ENCODE measurements at regions not wholly inside any gene's neighbourhood (a gene's known extent, or its start where the extent isn't known, plus 50 kb on each side); places are given as distances from the start of the nearest gene placed in this dataset.

DNA sequence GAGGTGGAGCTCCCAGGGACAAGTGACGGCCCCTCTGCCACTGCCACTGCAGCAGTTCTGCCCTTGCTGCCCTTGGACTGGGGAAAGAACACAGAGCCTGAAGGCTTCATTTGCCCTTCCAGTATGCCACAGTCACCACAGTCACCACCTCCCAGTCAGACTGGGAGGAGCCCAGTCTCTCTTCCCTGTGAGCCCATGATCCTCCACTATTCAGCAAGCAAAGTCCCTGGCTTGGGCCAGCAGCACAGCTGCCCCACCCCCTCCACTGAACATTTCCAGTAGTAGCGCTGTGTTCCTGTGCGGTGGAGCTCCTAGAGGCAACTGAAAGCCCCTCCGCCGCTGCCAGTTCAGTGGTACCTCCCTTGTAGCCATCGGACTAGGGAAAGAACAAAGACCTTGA lies 329.4 kb downstream of the MAN2A1 start (continued):
- TF ChIP-seq, protein P1, sequence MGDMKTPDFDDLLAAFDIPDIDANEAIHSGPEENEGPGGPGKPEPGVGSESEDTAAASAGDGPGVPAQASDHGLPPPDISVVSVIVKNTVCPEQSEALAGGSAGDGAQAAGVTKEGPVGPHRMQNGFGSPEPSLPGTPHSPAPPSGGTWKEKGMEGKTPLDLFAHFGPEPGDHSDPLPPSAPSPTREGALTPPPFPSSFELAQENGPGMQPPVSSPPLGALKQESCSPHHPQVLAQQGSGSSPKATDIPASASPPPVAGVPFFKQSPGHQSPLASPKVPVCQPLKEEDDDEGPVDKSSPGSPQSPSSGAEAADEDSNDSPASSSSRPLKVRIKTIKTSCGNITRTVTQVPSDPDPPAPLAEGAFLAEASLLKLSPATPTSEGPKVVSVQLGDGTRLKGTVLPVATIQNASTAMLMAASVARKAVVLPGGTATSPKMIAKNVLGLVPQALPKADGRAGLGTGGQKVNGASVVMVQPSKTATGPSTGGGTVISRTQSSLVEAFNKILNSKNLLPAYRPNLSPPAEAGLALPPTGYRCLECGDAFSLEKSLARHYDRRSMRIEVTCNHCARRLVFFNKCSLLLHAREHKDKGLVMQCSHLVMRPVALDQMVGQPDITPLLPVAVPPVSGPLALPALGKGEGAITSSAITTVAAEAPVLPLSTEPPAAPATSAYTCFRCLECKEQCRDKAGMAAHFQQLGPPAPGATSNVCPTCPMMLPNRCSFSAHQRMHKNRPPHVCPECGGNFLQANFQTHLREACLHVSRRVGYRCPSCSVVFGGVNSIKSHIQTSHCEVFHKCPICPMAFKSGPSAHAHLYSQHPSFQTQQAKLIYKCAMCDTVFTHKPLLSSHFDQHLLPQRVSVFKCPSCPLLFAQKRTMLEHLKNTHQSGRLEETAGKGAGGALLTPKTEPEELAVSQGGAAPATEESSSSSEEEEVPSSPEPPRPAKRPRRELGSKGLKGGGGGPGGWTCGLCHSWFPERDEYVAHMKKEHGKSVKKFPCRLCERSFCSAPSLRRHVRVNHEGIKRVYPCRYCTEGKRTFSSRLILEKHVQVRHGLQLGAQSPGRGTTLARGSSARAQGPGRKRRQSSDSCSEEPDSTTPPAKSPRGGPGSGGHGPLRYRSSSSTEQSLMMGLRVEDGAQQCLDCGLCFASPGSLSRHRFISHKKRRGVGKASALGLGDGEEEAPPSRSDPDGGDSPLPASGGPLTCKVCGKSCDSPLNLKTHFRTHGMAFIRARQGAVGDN (IDR thresholded peaks at IDR 0.05) = no peak
- TF ChIP-seq, protein P2, sequence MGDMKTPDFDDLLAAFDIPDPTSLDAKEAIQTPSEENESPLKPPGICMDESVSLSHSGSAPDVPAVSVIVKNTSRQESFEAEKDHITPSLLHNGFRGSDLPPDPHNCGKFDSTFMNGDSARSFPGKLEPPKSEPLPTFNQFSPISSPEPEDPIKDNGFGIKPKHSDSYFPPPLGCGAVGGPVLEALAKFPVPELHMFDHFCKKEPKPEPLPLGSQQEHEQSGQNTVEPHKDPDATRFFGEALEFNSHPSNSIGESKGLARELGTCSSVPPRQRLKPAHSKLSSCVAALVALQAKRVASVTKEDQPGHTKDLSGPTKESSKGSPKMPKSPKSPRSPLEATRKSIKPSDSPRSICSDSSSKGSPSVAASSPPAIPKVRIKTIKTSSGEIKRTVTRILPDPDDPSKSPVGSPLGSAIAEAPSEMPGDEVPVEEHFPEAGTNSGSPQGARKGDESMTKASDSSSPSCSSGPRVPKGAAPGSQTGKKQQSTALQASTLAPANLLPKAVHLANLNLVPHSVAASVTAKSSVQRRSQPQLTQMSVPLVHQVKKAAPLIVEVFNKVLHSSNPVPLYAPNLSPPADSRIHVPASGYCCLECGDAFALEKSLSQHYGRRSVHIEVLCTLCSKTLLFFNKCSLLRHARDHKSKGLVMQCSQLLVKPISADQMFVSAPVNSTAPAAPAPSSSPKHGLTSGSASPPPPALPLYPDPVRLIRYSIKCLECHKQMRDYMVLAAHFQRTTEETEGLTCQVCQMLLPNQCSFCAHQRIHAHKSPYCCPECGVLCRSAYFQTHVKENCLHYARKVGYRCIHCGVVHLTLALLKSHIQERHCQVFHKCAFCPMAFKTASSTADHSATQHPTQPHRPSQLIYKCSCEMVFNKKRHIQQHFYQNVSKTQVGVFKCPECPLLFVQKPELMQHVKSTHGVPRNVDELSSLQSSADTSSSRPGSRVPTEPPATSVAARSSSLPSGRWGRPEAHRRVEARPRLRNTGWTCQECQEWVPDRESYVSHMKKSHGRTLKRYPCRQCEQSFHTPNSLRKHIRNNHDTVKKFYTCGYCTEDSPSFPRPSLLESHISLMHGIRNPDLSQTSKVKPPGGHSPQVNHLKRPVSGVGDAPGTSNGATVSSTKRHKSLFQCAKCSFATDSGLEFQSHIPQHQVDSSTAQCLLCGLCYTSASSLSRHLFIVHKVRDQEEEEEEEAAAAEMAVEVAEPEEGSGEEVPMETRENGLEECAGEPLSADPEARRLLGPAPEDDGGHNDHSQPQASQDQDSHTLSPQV (IDR thresholded peaks at IDR 0.05) = no peak
- TF ChIP-seq, protein P3, sequence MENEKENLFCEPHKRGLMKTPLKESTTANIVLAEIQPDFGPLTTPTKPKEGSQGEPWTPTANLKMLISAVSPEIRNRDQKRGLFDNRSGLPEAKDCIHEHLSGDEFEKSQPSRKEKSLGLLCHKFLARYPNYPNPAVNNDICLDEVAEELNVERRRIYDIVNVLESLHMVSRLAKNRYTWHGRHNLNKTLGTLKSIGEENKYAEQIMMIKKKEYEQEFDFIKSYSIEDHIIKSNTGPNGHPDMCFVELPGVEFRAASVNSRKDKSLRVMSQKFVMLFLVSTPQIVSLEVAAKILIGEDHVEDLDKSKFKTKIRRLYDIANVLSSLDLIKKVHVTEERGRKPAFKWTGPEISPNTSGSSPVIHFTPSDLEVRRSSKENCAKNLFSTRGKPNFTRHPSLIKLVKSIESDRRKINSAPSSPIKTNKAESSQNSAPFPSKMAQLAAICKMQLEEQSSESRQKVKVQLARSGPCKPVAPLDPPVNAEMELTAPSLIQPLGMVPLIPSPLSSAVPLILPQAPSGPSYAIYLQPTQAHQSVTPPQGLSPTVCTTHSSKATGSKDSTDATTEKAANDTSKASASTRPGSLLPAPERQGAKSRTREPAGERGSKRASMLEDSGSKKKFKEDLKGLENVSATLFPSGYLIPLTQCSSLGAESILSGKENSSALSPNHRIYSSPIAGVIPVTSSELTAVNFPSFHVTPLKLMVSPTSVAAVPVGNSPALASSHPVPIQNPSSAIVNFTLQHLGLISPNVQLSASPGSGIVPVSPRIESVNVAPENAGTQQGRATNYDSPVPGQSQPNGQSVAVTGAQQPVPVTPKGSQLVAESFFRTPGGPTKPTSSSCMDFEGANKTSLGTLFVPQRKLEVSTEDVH (IDR thresholded peaks at IDR 0.05; ENCODE audit: low read depth, partially characterized antibody) = no peak
- TF ChIP-seq, protein P4, sequence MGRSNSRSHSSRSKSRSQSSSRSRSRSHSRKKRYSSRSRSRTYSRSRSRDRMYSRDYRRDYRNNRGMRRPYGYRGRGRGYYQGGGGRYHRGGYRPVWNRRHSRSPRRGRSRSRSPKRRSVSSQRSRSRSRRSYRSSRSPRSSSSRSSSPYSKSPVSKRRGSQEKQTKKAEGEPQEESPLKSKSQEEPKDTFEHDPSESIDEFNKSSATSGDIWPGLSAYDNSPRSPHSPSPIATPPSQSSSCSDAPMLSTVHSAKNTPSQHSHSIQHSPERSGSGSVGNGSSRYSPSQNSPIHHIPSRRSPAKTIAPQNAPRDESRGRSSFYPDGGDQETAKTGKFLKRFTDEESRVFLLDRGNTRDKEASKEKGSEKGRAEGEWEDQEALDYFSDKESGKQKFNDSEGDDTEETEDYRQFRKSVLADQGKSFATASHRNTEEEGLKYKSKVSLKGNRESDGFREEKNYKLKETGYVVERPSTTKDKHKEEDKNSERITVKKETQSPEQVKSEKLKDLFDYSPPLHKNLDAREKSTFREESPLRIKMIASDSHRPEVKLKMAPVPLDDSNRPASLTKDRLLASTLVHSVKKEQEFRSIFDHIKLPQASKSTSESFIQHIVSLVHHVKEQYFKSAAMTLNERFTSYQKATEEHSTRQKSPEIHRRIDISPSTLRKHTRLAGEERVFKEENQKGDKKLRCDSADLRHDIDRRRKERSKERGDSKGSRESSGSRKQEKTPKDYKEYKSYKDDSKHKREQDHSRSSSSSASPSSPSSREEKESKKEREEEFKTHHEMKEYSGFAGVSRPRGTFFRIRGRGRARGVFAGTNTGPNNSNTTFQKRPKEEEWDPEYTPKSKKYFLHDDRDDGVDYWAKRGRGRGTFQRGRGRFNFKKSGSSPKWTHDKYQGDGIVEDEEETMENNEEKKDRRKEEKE (IDR thresholded peaks at IDR 0.05) = no peak
- TF ChIP-seq STAT1 (conservative IDR thresholded peaks at IDR 0.05) (no peak), GATAD2B (conservative IDR thresholded peaks at IDR 0.05; ENCODE audit: low read depth) (no peak), SMARCA5 (IDR thresholded peaks at IDR 0.05) (no peak)

Measured in GM12878 (cell line).